H9 (cell line): ENCODE measurements at regions not wholly inside any gene's neighbourhood (a gene's known extent, or its start where the extent isn't known, plus 50 kb on each side); places are given as distances from the start of the nearest gene placed in this dataset.

Source experiments
- DNase-seq: peaks from one replicate; pipeline ENCODE4 v3.0.0-alpha.2; 2017
- H2AFZ ChIP-seq: one replicate; pipeline ENCODE4 v1.6.1; 2013; ENCODE audit warnings: mild to moderate bottlenecking, low read length, control low read depth, moderate library complexity
- H2AK5ac ChIP-seq: 2 replicates; pipeline ENCODE4 v1.6.1; 2013; ENCODE audit warnings: low read length, control low read depth, mixed read lengths; ENCODE audit not compliant: insufficient read length
- H2BK120ac ChIP-seq: one replicate; pipeline ENCODE4 v1.6.1; 2013; ENCODE audit warnings: low read depth, mild to moderate bottlenecking, low read length, control low read depth, inconsistent platforms; ENCODE audit not compliant: poor library complexity, severe bottlenecking
- H2BK12ac ChIP-seq: 2 replicates; pipeline ENCODE4 v1.6.1; 2013; ENCODE audit warnings: low read length, control low read depth, mixed read lengths, low read depth; ENCODE audit not compliant: insufficient read length
- H2BK15ac ChIP-seq: 2 replicates; pipeline ENCODE4 v1.6.1; 2013; ENCODE audit warnings: low read depth, low read length, control low read depth
- H2BK20ac ChIP-seq: one replicate; pipeline ENCODE4 v1.6.1; 2013; ENCODE audit warnings: low read depth, mild to moderate bottlenecking, low read length, control low read depth, inconsistent platforms; ENCODE audit not compliant: poor library complexity, severe bottlenecking
- H2BK5ac ChIP-seq: 2 replicates; pipeline ENCODE4 v1.6.1; 2013; ENCODE audit warnings: low read length, control low read depth, mixed read lengths; ENCODE audit not compliant: insufficient read length
- H3K14ac ChIP-seq: 2 replicates; pipeline ENCODE4 v1.6.1; 2013; ENCODE audit warnings: low read length, control low read depth; ENCODE audit not compliant: insufficient read depth
- H3K18ac ChIP-seq: 2 replicates; pipeline ENCODE4 v1.6.1; 2013; ENCODE audit warnings: low read depth, mild to moderate bottlenecking, mixed read lengths, low read length, control low read depth; ENCODE audit not compliant: insufficient read length
- H3K23ac ChIP-seq: 2 replicates; pipeline ENCODE4 v1.6.1; 2013; ENCODE audit warnings: low read length, control low read depth, mixed read lengths, low read depth; ENCODE audit not compliant: insufficient read length
- H3K23me2 ChIP-seq: 2 replicates; pipeline ENCODE4 v1.6.1; 2013; ENCODE audit warnings: low read depth, mild to moderate bottlenecking, mixed read lengths, low read length, control low read depth; ENCODE audit not compliant: insufficient read length, poor library complexity, severe bottlenecking
- H3K27ac ChIP-seq: 2 replicates; pipeline ENCODE4 v1.5.1; 2013; ENCODE audit warnings: low read length, control low read depth, mixed read lengths, low read depth; ENCODE audit not compliant: insufficient read length
- H3K27me3 ChIP-seq: 2 replicates; pipeline ENCODE4 v1.6.1; 2013; ENCODE audit warnings: low read length, control low read depth, inconsistent platforms; ENCODE audit not compliant: insufficient read depth
- H3K4ac ChIP-seq: 2 replicates; pipeline ENCODE4 v1.6.1; 2013; ENCODE audit warnings: low read depth, mild to moderate bottlenecking, control low read depth, inconsistent platforms, low read length, moderate library complexity
- H3K4me1 ChIP-seq: 2 replicates; pipeline ENCODE4 v1.6.1; 2013; ENCODE audit warnings: low read length, control low read depth, inconsistent platforms; ENCODE audit not compliant: insufficient read depth
- H3K4me2 ChIP-seq: 2 replicates; pipeline ENCODE4 v1.6.1; 2013; ENCODE audit warnings: low read length, control low read depth, mixed read lengths; ENCODE audit not compliant: insufficient read length, insufficient read depth
- H3K56ac ChIP-seq: 2 replicates; pipeline ENCODE4 v1.6.1; 2013; ENCODE audit warnings: low read depth, mild to moderate bottlenecking, mixed read lengths, low read length, control low read depth; ENCODE audit not compliant: insufficient read length
- H3K79me1 ChIP-seq: 2 replicates; pipeline ENCODE4 v1.6.1; 2013; ENCODE audit warnings: low read depth, mild to moderate bottlenecking, moderate library complexity, low read length, control low read depth, inconsistent platforms; ENCODE audit not compliant: insufficient read depth, poor library complexity, severe bottlenecking
- H3K79me2 ChIP-seq: 2 replicates; pipeline ENCODE4 v1.6.1; 2013; ENCODE audit warnings: low read length, control low read depth, inconsistent platforms; ENCODE audit not compliant: insufficient read depth
- H3K9ac ChIP-seq: 2 replicates; pipeline ENCODE4 v1.6.1; 2013; ENCODE audit warnings: low read length, control low read depth, mixed read lengths; ENCODE audit not compliant: insufficient read length; ENCODE audit errors: extremely low read depth
- H3K9me3 ChIP-seq: one replicate; pipeline ENCODE4 v1.6.1; 2013; ENCODE audit warnings: low read depth, low read length, inconsistent platforms; ENCODE audit not compliant: control insufficient read depth
- H3T11ph ChIP-seq: one replicate; pipeline ENCODE4 v1.6.1; 2013; ENCODE audit warnings: mild to moderate bottlenecking, low read length, control low read depth, inconsistent platforms
- H4K20me1 ChIP-seq: one replicate; pipeline ENCODE4 v1.6.1; 2013; ENCODE audit not compliant: control insufficient read depth, insufficient read length, insufficient read depth
- H4K5ac ChIP-seq: 2 replicates; pipeline ENCODE4 v1.6.1; 2013; ENCODE audit warnings: low read depth, mild to moderate bottlenecking, mixed read lengths, low read length, control low read depth; ENCODE audit not compliant: insufficient read length
- H4K8ac ChIP-seq: replicated peaks from 2 replicates; pipeline ENCODE4 v1.6.1; 2013; ENCODE audit warnings: low read length, control low read depth, mixed read lengths, low read depth; ENCODE audit not compliant: insufficient read length
- H4K91ac ChIP-seq: 2 replicates; pipeline ENCODE4 v1.6.1; 2013; ENCODE audit warnings: low read depth, mild to moderate bottlenecking, moderate library complexity, mixed read lengths, low read length, control low read depth; ENCODE audit not compliant: insufficient read length
- H3K27ac Mint-ChIP-seq, 3 experiments: 2 replicates in 2 of 3; 3 replicates in 1 of 3; pipeline ENCODE4 v1.8.0; 2020 to 2021; ENCODE audit warnings: mixed read lengths in 3 of 3, mild to moderate bottlenecking in 1 of 3, moderate library complexity in 1 of 3
- H3K27me3 Mint-ChIP-seq: 2 replicates; pipeline ENCODE4 v1.8.0; 2021; ENCODE audit warnings: low read depth, mild to moderate bottlenecking, moderate library complexity, mixed read lengths
- H3K36me3 Mint-ChIP-seq, 3 experiments: 2 replicates in 2 of 3; 3 replicates in 1 of 3; pipeline ENCODE4 v1.8.0; 2020 to 2021; ENCODE audit warnings: low read depth in 3 of 3, mixed read lengths in 3 of 3; ENCODE audit not compliant: insufficient read depth in 1 of 3
- H3K4me1 Mint-ChIP-seq, 2 experiments: 2 replicates each; pipeline ENCODE4 v1.8.0; 2020; ENCODE audit warnings: mixed read lengths in 2 of 2
- H3K4me3 Mint-ChIP-seq, 2 experiments: 2 replicates in 1 of 2; 3 replicates in 1 of 2; pipeline ENCODE4 v1.8.0; 2020 to 2021; ENCODE audit warnings: mild to moderate bottlenecking in 2 of 2, mixed read lengths in 2 of 2, moderate library complexity in 1 of 2
- H3K9me3 Mint-ChIP-seq, 2 experiments: 2 replicates in 1 of 2; 3 replicates in 1 of 2; pipeline ENCODE4 v1.8.0; 2020; ENCODE audit warnings: mild to moderate bottlenecking in 2 of 2, mixed read lengths in 2 of 2, moderate library complexity in 1 of 2
- WGBS: extraction: QIAGEN DNeasy Blood & Tissue Kit; methylation state at CpG from one replicate; pipeline ENCODE4 v1.1.7; 2013; ENCODE audit warnings: missing lambda C conversion rate, low lambda C conversion rate, mixed read lengths; ENCODE audit not compliant: insufficient read length; ENCODE audit errors: extremely low coverage; 5-methylcytosine and 5-hydroxymethylcytosine counted together
- TF ChIP-seq, protein P1 (sequence below): fragments of 200-600 bp; sonication (generic); conservative IDR thresholded peaks from 3 replicates; pipeline ENCODE4 v1.8.0; 2021; ENCODE audit warnings: antibody characterized with exemption, mild to moderate bottlenecking

DNA sequence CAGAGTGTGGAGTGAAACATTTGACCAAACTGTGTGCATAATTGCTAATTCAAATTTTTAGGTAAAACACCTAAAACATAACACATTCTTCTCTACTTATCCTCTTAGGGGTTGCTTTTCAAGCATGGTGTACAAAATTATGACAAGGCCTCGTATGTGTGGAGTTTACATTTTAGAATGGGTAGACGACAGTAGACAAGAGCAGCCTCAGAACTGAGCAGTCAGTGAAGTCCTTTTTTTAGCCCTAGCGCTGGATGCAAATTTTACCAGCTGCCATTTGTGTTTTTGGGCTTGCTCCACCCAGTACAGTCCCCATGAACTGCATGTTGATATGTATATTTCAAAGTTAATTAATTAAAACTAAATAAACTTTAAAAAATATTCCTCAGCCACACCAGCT, 64.7 kb upstream of the TOP3B start:
- no peak for DNase-seq
- WGBS, result no CpG with 5 or more reads among the region's 3 CpGs
- no peak overlapping the region for H3K56ac ChIP-seq
- H3K9me3 Mint-ChIP-seq, result no peaks in the 10 kb centered on the region; a peak in 1 of 5 replicates
- peaks cover 82% of the 10 kb centered on the region for H3K27me3 Mint-ChIP-seq
- no peaks in the 10 kb centered on the region for H3K4me1 Mint-ChIP-seq
- no peak overlapping the region for H2AK5ac ChIP-seq
- no peaks in the 10 kb centered on the region for H3K4me1 ChIP-seq
- H3K36me3 Mint-ChIP-seq, result no peaks in the 10 kb centered on the region
- no peak overlapping the region for H2AFZ ChIP-seq
- no peak overlapping the region for H3K27ac Mint-ChIP-seq
- H2BK15ac ChIP-seq, result no peak overlapping the region
- H3K9me3 ChIP-seq, result no peaks in the 10 kb centered on the region
- H4K91ac ChIP-seq, result no peak overlapping the region
- no peaks in the 10 kb centered on the region for H3K79me1 ChIP-seq
- no peak overlapping the region for H3K18ac ChIP-seq
- no peak overlapping the region for H3K9ac ChIP-seq
- TF ChIP-seq, protein P1, sequence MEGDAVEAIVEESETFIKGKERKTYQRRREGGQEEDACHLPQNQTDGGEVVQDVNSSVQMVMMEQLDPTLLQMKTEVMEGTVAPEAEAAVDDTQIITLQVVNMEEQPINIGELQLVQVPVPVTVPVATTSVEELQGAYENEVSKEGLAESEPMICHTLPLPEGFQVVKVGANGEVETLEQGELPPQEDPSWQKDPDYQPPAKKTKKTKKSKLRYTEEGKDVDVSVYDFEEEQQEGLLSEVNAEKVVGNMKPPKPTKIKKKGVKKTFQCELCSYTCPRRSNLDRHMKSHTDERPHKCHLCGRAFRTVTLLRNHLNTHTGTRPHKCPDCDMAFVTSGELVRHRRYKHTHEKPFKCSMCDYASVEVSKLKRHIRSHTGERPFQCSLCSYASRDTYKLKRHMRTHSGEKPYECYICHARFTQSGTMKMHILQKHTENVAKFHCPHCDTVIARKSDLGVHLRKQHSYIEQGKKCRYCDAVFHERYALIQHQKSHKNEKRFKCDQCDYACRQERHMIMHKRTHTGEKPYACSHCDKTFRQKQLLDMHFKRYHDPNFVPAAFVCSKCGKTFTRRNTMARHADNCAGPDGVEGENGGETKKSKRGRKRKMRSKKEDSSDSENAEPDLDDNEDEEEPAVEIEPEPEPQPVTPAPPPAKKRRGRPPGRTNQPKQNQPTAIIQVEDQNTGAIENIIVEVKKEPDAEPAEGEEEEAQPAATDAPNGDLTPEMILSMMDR, result no peak
- no peak overlapping the region for H4K5ac ChIP-seq
- H3K4ac ChIP-seq, result no peak overlapping the region
- no peak overlapping the region for H4K8ac ChIP-seq
- H2BK120ac ChIP-seq, result no peak overlapping the region
- H2BK5ac ChIP-seq, result no peak overlapping the region
- H3K23ac ChIP-seq, result no peak overlapping the region
- no peak overlapping the region for H3K27ac ChIP-seq
- peaks cover 41% of the 10 kb centered on the region; the same call in 1 of the 2 replicates for H3K27me3 ChIP-seq
- H2BK12ac ChIP-seq, result no peak overlapping the region
- H2BK20ac ChIP-seq, result no peak overlapping the region
- H3T11ph ChIP-seq, result no peak overlapping the region
- H4K20me1 ChIP-seq, result no peaks in the 10 kb centered on the region
- H3K4me2 ChIP-seq, result no peak overlapping the region
- no peak overlapping the region for H3K4me3 Mint-ChIP-seq
- H3K79me2 ChIP-seq, result no peaks in the 10 kb centered on the region
- no peak overlapping the region for H3K14ac ChIP-seq
- no peaks in the 10 kb centered on the region for H3K23me2 ChIP-seq
